ENCODE measurements at regions not wholly inside any gene's neighbourhood (a gene's known extent, or its start where the extent isn't known, plus 50 kb on each side); places are given as distances from the start of the nearest gene placed in this dataset.

- in situ Hi-C loops (cut with MboI): no loop called here
- Histone ChIP-seq H3K27ac (ENCODE audit: extremely low read depth, low read depth, low read length) (no peak overlapping the region), H3K9ac (ENCODE audit: insufficient read depth in 1 of 2, low read depth in 2 of 2, low read length in 2 of 2) (no peak overlapping the region), H3K9me1 (ENCODE audit: control insufficient read depth, insufficient read depth, low read length) (no peaks in the 10 kb centered on the region), H3K27me3 (ENCODE audit: control insufficient read depth in 2 of 2, insufficient read depth in 2 of 2, low read length in 2 of 2) (no peaks in the 10 kb centered on the region; a peak in 1 of 5 replicates), H2AFZ (ENCODE audit: low read depth, low read length) (no peak overlapping the region), H3K36me3 (ENCODE audit: control insufficient read depth, insufficient read depth, low read length) (no peaks in the 10 kb centered on the region), H4K20me1 (replicated peaks; ENCODE audit: control insufficient read depth, insufficient read depth, low read length) (no peaks in the 10 kb centered on the region), H3K4me1 (replicated peaks in 1 of 2; ENCODE audit: control insufficient read depth in 2 of 2, insufficient read depth in 2 of 2, low read length in 2 of 2) (0 out of 5 replicates have a peak, but pooled peaks cover 0 to 2% of the 10 kb centered on the region in 2 experiments), H3K4me3 (no peak overlapping the region), H3K4me2 (ENCODE audit: insufficient read depth, low read length) (no peak overlapping the region), H3K79me2 (ENCODE audit: control insufficient read depth, insufficient read depth, low read length) (no peaks in the 10 kb centered on the region), H3K9me3 (replicated peaks; ENCODE audit: control insufficient read depth, insufficient read depth, low read depth, low read length) (no peaks in the 10 kb centered on the region)
- ChIA-PET POLR2A (interaction anchor here (0.5 kb wide), 1 partner anchor 472 kb away, joined by 3 read pairs; no protein-coding TSS in a partner anchor), CTCF (ENCODE audit: low intra/inter-chr PET ratio) (no interaction called here)
- DNase-seq (ENCODE audit: extremely low read depth in 1 of 4, low spot score in 3 of 4) (no peak), ATAC-seq (no peak), FAIRE-seq (no peak)
- BruUV-seq (replicated peaks): no TSS peak
- no peak for TF ChIP-seq NBN (IDR thresholded peaks at IDR 0.05; ENCODE audit: low read depth)
- no peak for TF ChIP-seq ZSCAN29 (IDR thresholded peaks at IDR 0.05)
- no peak for TF ChIP-seq PCBP1 (IDR thresholded peaks at IDR 0.05; ENCODE audit: low read depth, low read length, poor library complexity, severe bottlenecking)
- no peak for TF ChIP-seq MXD1 (CRISPR knock-in tag; IDR thresholded peaks at IDR 0.05; ENCODE audit: borderline replicate concordance, poor library complexity, severe bottlenecking)
- no peak for TF ChIP-seq SAFB (IDR thresholded peaks at IDR 0.05; ENCODE audit: borderline replicate concordance, low read depth, low read length)
- no peak for TF ChIP-seq NCOR1 (IDR thresholded peaks at IDR 0.05)
- TF ChIP-seq MBD2 (IDR thresholded peaks at IDR 0.05; ENCODE audit: borderline replicate concordance, low read depth): no peak
- TF ChIP-seq HCFC1 (IDR thresholded peaks at IDR 0.05; ENCODE audit: low read depth, low read length): no peak
- TF ChIP-seq KLF16 (IDR thresholded peaks at IDR 0.05): no peak
- no peak for TF ChIP-seq SREBF2 (CRISPR knock-in tag; IDR thresholded peaks at IDR 0.05)
- no peak for TF ChIP-seq FOXA1 (IDR thresholded peaks at IDR 0.05; ENCODE audit: borderline replicate concordance)
- no peak for TF ChIP-seq PKNOX1 (IDR thresholded peaks at IDR 0.05)
- TF ChIP-seq PYGO2 (tag; IDR thresholded peaks at IDR 0.05): no peak
- TF ChIP-seq MCM3 (IDR thresholded peaks at IDR 0.05): no peak
- TF ChIP-seq SFPQ (IDR thresholded peaks at IDR 0.05; ENCODE audit: low read depth, low read length): no peak
- no peak for TF ChIP-seq ZNF24 (IDR thresholded peaks at IDR 0.05)
- WGBS (ENCODE audit: insufficient coverage, low coverage, missing lambda C conversion rate): 10% methylated on average over 3 of the region's 4 CpGs
- intact Hi-C loops (cut with micrococcal nuclease): no loop called here
These were observed 50.3 kb downstream of the NALF2 start for GRCh38 chrX:69554321-69554947.

Measured in K562 (cell line).